GM20431 (cell line): ENCODE measurements at regions not wholly inside any gene's neighbourhood (a gene's known extent, or its start where the extent isn't known, plus 50 kb on each side); places are given as distances from the start of the nearest gene placed in this dataset.

ENCODE experiments used
- in situ Hi-C: fragments of 300-500 bp; cut with MseI, MboI; formaldehyde crosslinking; loops from one replicate; pipeline ENCODE4 v1.15.0; 2020; ENCODE audit warnings: low sequenced_read_pairs; ENCODE audit not compliant: unreplicated experiment

- in situ Hi-C loops, result no loop called here
These were observed 120.8 kb downstream of the ZNF518B start for GRCh38 chr4:10336471-10336870.

- in situ Hi-C loops, result no loop called here
These were observed 122.2 kb downstream of the ZNF518B start for GRCh38 chr4:10335050-10335449.

- in situ Hi-C loops, result no loop called here
These were observed 122.7 kb downstream of the ZNF518B start for GRCh38 chr4:10334506-10335028.

- in situ Hi-C loops, result no loop called here
These were observed 123.3 kb downstream of the ZNF518B start for GRCh38 chr4:10333942-10334341.

- in situ Hi-C loops, result no loop called here
These were observed 131.2 kb downstream of the ZNF518B start for GRCh38 chr4:10326075-10326474.

- in situ Hi-C loops, result no loop called here
These were observed 135.3 kb downstream of the ZNF518B start for GRCh38 chr4:10321931-10322330.

- in situ Hi-C loops, result no loop called here
These were observed 137.1 kb downstream of the ZNF518B start for GRCh38 chr4:10320130-10320529.

- in situ Hi-C loops, result no loop called here
These were observed 139.9 kb downstream of the ZNF518B start for GRCh38 chr4:10317345-10317744.

- in situ Hi-C loops, result no loop called here
These were observed 140.4 kb downstream of the ZNF518B start for GRCh38 chr4:10316851-10317250.

- in situ Hi-C loops, result no loop called here
These were observed 141.6 kb downstream of the ZNF518B start for GRCh38 chr4:10315638-10316037.

GRCh38 chr4:10312568-10312967, 144.7 kb downstream of the ZNF518B start:
- in situ Hi-C loops, result no loop called here

GRCh38 chr4:10311939-10312338, 145.3 kb downstream of the ZNF518B start:
- in situ Hi-C loops, result no loop called here

- in situ Hi-C loops, result no loop called here
These were observed 151.4 kb downstream of the ZNF518B start for GRCh38 chr4:10305816-10306215.

- in situ Hi-C loops, result no loop called here
These were observed 153.9 kb downstream of the ZNF518B start for GRCh38 chr4:10303291-10303690.

GRCh38 chr4:10302096-10302495, 155.1 kb downstream of the ZNF518B start:
- in situ Hi-C loops, result no loop called here

GRCh38 chr4:10299601-10300000, 157.6 kb downstream of the ZNF518B start:
- in situ Hi-C loops, result no loop called here

GRCh38 chr4:10298681-10299080, 158.5 kb downstream of the ZNF518B start:
- in situ Hi-C loops, result no loop called here

GRCh38 chr4:10296730-10297129, 160.5 kb downstream of the ZNF518B start:
- in situ Hi-C loops, result no loop called here

GRCh38 chr4:10295301-10295700, 161.9 kb downstream of the ZNF518B start:
- in situ Hi-C loops, result no loop called here

- in situ Hi-C loops, result no loop called here
These were observed 167.7 kb downstream of the ZNF518B start for GRCh38 chr4:10289538-10289906.

GRCh38 chr4:10288830-10289537, 168.2 kb downstream of the ZNF518B start:
- in situ Hi-C loops, result no loop called here

- in situ Hi-C loops, result no loop called here
These were observed 168.4 kb upstream of the WDR1 start for GRCh38 chr4:10285028-10285427.
